GM18517 (cell line): ENCODE measurements at regions not wholly inside any gene's neighbourhood (a gene's known extent, or its start where the extent isn't known, plus 50 kb on each side); places are given as distances from the start of the nearest gene placed in this dataset.
"Not testable (repeated sequence)": the region's sequence is repeated elsewhere in the genome, so short reads cannot be mapped to it uniquely, and the experiment has no call there.

ENCODE experiments used
- ATAC-seq: cut with Tn5 transposase; IDR thresholded peaks from one replicate; pipeline ENCODE4 v1.9.1; 2021; ENCODE audit warnings: mild to moderate bottlenecking, moderate library complexity; ENCODE audit not compliant: unreplicated experiment

- no peak for ATAC-seq
These were observed 1212.0 kb downstream of the GALC start for GRCh38 chr14:86780876-86781510.

- ATAC-seq = no peak
These were observed 1212.5 kb downstream of the GALC start for GRCh38 chr14:86780461-86780860.

GRCh38 chr14:86779416-86779815 lies 1213.6 kb downstream of the GALC start:
- ATAC-seq = no peak

GRCh38 chr14:86777963-86778602 lies 1214.9 kb downstream of the GALC start:
- no peak for ATAC-seq

- not testable (repeated sequence) for ATAC-seq
These were observed 1217.1 kb downstream of the GALC start for GRCh38 chr14:86775896-86776295.

- no peak for ATAC-seq
These were observed 1218.1 kb downstream of the GALC start for GRCh38 chr14:86774916-86775315.

GRCh38 chr14:86772075-86772474 lies 1220.9 kb downstream of the GALC start:
- no peak for ATAC-seq

- no peak for ATAC-seq
These were observed 1222.8 kb downstream of the GALC start for GRCh38 chr14:86770186-86770585.

- no peak for ATAC-seq
These were observed 1226.5 kb downstream of the GALC start for GRCh38 chr14:86766469-86766868.

- ATAC-seq = no peak
These were observed 1231.4 kb downstream of the GALC start for GRCh38 chr14:86761611-86762010.

- ATAC-seq = no peak
These were observed 1226.7 kb downstream of the FLRT2 start for GRCh38 chr14:86756521-86757190.

GRCh38 chr14:86750488-86750887 lies 1220.5 kb downstream of the FLRT2 start:
- not testable (repeated sequence) for ATAC-seq

- no peak for ATAC-seq
These were observed 1209.8 kb downstream of the FLRT2 start for GRCh38 chr14:86739761-86740160.

GRCh38 chr14:86731427-86731826 lies 1201.5 kb downstream of the FLRT2 start:
- ATAC-seq = not testable (repeated sequence)

- ATAC-seq = no peak
These were observed 1193.3 kb downstream of the FLRT2 start for GRCh38 chr14:86723254-86723624.

- no peak for ATAC-seq
These were observed 1192.8 kb downstream of the FLRT2 start for GRCh38 chr14:86722612-86723253.

- no peak for ATAC-seq
These were observed 1184.6 kb downstream of the FLRT2 start for GRCh38 chr14:86714575-86714974.

GRCh38 chr14:86714153-86714552 lies 1184.2 kb downstream of the FLRT2 start:
- no peak for ATAC-seq

GRCh38 chr14:86712727-86713126 lies 1182.8 kb downstream of the FLRT2 start:
- no peak for ATAC-seq

- ATAC-seq = no peak
These were observed 1182.2 kb downstream of the FLRT2 start for GRCh38 chr14:86712176-86712575.

GRCh38 chr14:86708846-86709339 lies 1178.9 kb downstream of the FLRT2 start:
- no peak for ATAC-seq

- ATAC-seq = no peak
These were observed 1177.1 kb downstream of the FLRT2 start for GRCh38 chr14:86707071-86707470.
